OCI-LY3 (cell line): ENCODE measurements at regions not wholly inside any gene's neighbourhood (a gene's known extent, or its start where the extent isn't known, plus 50 kb on each side); places are given as distances from the start of the nearest gene placed in this dataset.

ENCODE experiments used
- H2AFZ ChIP-seq: fragments of 200-600, 300-600 bp; shearing (Covaris generic); 2 replicates; pipeline ENCODE4 v1.6.0; 2014; ENCODE audit warnings: antibody characterized with exemption, low read depth, low read length
- H3K27ac ChIP-seq: fragments of 200-600, 300-600 bp; sonication (generic); 2 replicates; pipeline ENCODE4 v1.5.1; 2014; ENCODE audit warnings: mild to moderate bottlenecking, low read length, moderate library complexity, mixed read lengths
- H3K27me3 ChIP-seq: fragments of 200-600, 300-600 bp; sonication (generic); 2 replicates; pipeline ENCODE4 v1.6.1; 2014; ENCODE audit warnings: low read depth, low read length, mixed read lengths
- H3K36me3 ChIP-seq: fragments of 200-600, 300-600 bp; sonication (generic); replicated peaks from 2 replicates; pipeline ENCODE3; 2014; ENCODE audit warnings: low read depth, low read length, mixed read lengths
- H3K4me1 ChIP-seq: fragments of 300-600, 200-600 bp; sonication (generic); 2 replicates; pipeline ENCODE4 v1.6.1; 2014; ENCODE audit warnings: low read length, mixed read lengths
- H3K4me2 ChIP-seq: fragments of 200-600, 300-600 bp; sonication (generic); 2 replicates; pipeline ENCODE4 v1.6.1; 2014; ENCODE audit warnings: low read length, mixed read lengths
- H3K4me3 ChIP-seq: fragments of 300-600, 200-600 bp; sonication (generic); 2 replicates; pipeline ENCODE4 v1.5.1; 2014; ENCODE audit warnings: antibody characterized with exemption, mild to moderate bottlenecking, low read length, moderate library complexity
- H3K79me2 ChIP-seq: fragments of 300-600, 200-600 bp; shearing (Covaris generic); 2 replicates; pipeline ENCODE4 v1.6.1; 2014; ENCODE audit warnings: mild to moderate bottlenecking, low read length, mixed read lengths
- H3K9ac ChIP-seq: fragments of 300-600, 200-600 bp; shearing (Covaris generic); 2 replicates; pipeline ENCODE4 v1.6.0; 2014; ENCODE audit warnings: mild to moderate bottlenecking, low read length, moderate library complexity
- H3K9me3 ChIP-seq: fragments of 200-600, 300-600 bp; shearing (Covaris generic); 2 replicates; pipeline ENCODE4 v1.6.1; 2014; ENCODE audit warnings: low read length, mixed read lengths; ENCODE audit not compliant: insufficient read depth
- H4K20me1 ChIP-seq: fragments of 200-600, 300-600 bp; sonication (generic); 2 replicates; pipeline ENCODE4 v1.6.1; 2016; ENCODE audit warnings: low read length, mixed read lengths; ENCODE audit not compliant: insufficient read depth
- EZH2phosphoT487 ChIP-seq: fragments of 200-600 bp; shearing (Covaris generic); IDR thresholded peaks from 2 replicates; pipeline ENCODE4 v1.6.1; 2018; ENCODE audit warnings: antibody characterized with exemption, mixed run types, low read depth
- TF ChIP-seq, protein P1 (sequence below): fragments of 200-600, 300-600 bp; sonication (generic); IDR thresholded peaks from 2 replicates; pipeline ENCODE4 v1.5.1; 2014; ENCODE audit warnings: antibody characterized with exemption, low read length, low read depth

DNA sequence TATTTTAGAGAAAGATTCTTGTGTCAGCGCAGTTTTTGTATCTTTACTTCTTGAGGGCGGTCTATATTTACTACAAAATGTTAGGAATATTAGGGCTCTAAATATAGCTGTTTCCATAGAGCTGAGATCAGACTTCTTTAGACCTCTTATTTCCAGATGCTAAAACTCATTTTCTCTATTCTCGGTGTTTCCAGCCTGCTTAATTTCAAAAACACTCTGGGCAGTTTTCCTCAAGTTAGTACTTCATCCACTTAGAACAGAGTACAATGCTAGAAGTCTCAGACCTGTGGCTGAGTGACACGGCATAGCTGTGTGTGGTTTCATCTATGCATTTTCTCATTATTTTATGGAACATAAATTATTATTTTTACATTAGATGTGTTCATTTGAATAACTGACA is 346.6 kb downstream of the PABPC4L start:
- Histone ChIP-seq H3K9ac (no peak overlapping the region), H3K27me3 (no peaks in the 10 kb centered on the region), H4K20me1 (no peaks in the 10 kb centered on the region), H3K27ac (no peak overlapping the region), H3K36me3 (no peaks in the 10 kb centered on the region), H3K79me2 (no peaks in the 10 kb centered on the region), H3K4me3 (no peak overlapping the region), H2AFZ (no peak overlapping the region), H3K9me3 (no peaks in the 10 kb centered on the region), H3K4me1 (no peaks in the 10 kb centered on the region), H3K4me2 (no peak overlapping the region)
- TF ChIP-seq, protein P1, sequence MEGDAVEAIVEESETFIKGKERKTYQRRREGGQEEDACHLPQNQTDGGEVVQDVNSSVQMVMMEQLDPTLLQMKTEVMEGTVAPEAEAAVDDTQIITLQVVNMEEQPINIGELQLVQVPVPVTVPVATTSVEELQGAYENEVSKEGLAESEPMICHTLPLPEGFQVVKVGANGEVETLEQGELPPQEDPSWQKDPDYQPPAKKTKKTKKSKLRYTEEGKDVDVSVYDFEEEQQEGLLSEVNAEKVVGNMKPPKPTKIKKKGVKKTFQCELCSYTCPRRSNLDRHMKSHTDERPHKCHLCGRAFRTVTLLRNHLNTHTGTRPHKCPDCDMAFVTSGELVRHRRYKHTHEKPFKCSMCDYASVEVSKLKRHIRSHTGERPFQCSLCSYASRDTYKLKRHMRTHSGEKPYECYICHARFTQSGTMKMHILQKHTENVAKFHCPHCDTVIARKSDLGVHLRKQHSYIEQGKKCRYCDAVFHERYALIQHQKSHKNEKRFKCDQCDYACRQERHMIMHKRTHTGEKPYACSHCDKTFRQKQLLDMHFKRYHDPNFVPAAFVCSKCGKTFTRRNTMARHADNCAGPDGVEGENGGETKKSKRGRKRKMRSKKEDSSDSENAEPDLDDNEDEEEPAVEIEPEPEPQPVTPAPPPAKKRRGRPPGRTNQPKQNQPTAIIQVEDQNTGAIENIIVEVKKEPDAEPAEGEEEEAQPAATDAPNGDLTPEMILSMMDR, result no peak
- no peak for TF ChIP-seq EZH2phosphoT487

DNA sequence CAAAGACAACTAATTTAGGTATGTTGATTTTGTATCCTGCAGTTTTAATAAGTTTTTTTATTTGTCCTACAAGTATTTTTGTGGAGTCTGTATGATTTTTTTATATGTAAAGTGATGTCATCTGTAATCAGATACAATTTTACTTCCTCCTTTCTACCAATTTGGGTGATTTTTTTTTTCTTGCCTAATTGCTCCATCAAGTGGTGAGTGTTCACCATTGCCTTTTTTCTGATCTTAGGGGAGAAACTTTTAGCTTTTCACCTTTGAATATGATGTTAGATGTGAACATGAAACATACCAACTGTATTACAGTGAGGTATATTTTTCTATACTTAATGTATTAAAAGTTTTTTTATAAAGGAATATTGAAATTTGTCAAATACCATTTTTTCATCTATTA is 362.3 kb downstream of the PABPC4L start:
- Histone ChIP-seq H3K4me2 (no peak overlapping the region), H3K79me2 (no peaks in the 10 kb centered on the region), H3K36me3 (no peaks in the 10 kb centered on the region)

DNA sequence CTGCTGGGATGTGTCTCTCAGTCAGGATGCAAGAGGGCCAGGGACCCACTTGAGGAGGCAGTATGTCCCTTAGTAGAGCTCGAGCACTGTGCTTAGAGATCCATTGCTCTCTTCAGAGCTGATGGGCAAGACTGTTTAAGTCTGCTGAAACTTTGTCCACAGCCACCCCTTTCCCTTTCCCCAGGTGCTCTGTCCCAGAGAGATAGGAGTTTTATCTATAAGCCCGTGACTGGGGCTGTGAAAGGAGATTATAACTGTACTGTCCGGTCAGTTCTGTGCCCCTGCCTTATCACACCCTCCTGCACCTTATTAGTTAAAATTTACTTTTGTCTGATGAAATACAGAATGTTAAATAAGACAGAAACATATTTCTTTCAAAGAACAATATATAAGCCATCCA is 378.4 kb downstream of the PABPC4L start:
- Histone ChIP-seq H2AFZ (no peak overlapping the region), H4K20me1 (no peaks in the 10 kb centered on the region), H3K4me1 (no peaks in the 10 kb centered on the region), H3K36me3 (no peaks in the 10 kb centered on the region), H3K4me2 (no peak overlapping the region), H3K79me2 (no peaks in the 10 kb centered on the region), H3K27ac (no peak overlapping the region), H3K9ac (no peak overlapping the region), H3K9me3 (no peaks in the 10 kb centered on the region), H3K27me3 (no peaks in the 10 kb centered on the region), H3K4me3 (no peak overlapping the region)
- TF ChIP-seq, protein P1, result no peak
- TF ChIP-seq EZH2phosphoT487, result no peak

More for the DNA sequence above, 362.3 kb downstream of the PABPC4L start:
- Histone ChIP-seq H3K4me3 (no peak overlapping the region), H3K9ac (no peak overlapping the region), H2AFZ (no peak overlapping the region), H4K20me1 (no peaks in the 10 kb centered on the region), H3K27ac (no peak overlapping the region), H3K4me1 (no peaks in the 10 kb centered on the region), H3K27me3 (no peaks in the 10 kb centered on the region), H3K9me3 (no peaks in the 10 kb centered on the region)
- TF ChIP-seq, protein P1, result peak; percentile 48
- no peak for TF ChIP-seq EZH2phosphoT487

DNA sequence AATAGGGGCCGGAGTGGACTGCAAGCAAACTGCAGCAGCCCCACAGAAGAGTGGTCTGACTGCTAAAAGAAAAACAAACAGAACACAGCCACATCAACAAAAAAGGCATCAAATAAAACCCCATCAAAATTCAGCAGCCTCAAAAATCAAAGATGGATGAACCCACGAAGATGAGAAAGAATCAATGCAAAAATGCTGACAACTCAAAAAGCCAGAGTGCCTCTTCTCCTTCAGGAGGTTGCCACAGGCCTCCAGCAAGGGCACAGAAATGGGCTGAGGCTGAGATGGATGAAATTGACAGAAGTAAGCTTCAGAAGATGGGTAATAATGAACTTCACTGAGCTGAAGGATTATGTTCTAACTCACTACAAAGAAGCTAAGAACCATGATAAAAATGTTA is 388.6 kb downstream of the PABPC4L start:
- Histone ChIP-seq H3K27ac (no peak overlapping the region), H3K4me3 (no peak overlapping the region), H3K4me2 (no peak overlapping the region), H4K20me1 (no peaks in the 10 kb centered on the region), H3K36me3 (no peaks in the 10 kb centered on the region), H3K79me2 (no peaks in the 10 kb centered on the region), H3K27me3 (no peaks in the 10 kb centered on the region), H3K9me3 (peaks cover 1% of the 10 kb centered on the region; the same call in 1 of the 2 replicates), H3K4me1 (peaks cover 3% of the 10 kb centered on the region), H2AFZ (no peak overlapping the region), H3K9ac (no peak overlapping the region)
- no peak for TF ChIP-seq EZH2phosphoT487
- TF ChIP-seq, protein P1, result no peak
